ENCODE measurements at regions not wholly inside any gene's neighbourhood (a gene's known extent, or its start where the extent isn't known, plus 50 kb on each side); places are given as distances from the start of the nearest gene placed in this dataset.
"Not testable (repeated sequence)": the region's sequence is repeated elsewhere in the genome, so short reads cannot be mapped to it uniquely, and the experiment has no call there.

DNA sequence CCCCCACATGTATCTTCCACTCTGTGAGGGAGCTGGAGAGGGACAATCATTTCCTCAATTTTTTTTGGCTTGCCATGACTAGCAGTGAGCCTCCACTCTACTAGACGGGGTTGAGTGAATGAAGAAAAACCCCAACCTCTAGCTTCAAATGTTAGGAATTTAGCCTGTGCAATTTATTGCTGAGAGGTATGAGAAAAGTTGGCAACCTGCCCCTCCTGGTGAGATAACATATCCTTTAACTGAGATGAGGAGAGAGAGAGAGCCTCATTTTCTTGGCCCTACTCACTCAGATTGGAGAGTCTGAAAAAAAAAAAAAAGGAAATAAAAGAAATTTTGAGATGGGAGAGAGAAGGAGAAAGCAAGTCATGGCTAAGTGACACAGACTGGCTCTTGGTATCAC is 218.2 kb upstream of the CARD18 start (continued):
- no peak for TF ChIP-seq FOXP1 (CRISPR knock-in tag; IDR thresholded peaks at IDR 0.05)
- TF ChIP-seq, protein P1, sequence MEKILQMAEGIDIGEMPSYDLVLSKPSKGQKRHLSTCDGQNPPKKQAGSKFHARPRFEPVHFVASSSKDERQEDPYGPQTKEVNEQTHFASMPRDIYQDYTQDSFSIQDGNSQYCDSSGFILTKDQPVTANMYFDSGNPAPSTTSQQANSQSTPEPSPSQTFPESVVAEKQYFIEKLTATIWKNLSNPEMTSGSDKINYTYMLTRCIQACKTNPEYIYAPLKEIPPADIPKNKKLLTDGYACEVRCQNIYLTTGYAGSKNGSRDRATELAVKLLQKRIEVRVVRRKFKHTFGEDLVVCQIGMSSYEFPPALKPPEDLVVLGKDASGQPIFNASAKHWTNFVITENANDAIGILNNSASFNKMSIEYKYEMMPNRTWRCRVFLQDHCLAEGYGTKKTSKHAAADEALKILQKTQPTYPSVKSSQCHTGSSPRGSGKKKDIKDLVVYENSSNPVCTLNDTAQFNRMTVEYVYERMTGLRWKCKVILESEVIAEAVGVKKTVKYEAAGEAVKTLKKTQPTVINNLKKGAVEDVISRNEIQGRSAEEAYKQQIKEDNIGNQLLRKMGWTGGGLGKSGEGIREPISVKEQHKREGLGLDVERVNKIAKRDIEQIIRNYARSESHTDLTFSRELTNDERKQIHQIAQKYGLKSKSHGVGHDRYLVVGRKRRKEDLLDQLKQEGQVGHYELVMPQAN (IDR thresholded peaks at IDR 0.05; ENCODE audit: borderline replicate concordance) = no peak

DNA sequence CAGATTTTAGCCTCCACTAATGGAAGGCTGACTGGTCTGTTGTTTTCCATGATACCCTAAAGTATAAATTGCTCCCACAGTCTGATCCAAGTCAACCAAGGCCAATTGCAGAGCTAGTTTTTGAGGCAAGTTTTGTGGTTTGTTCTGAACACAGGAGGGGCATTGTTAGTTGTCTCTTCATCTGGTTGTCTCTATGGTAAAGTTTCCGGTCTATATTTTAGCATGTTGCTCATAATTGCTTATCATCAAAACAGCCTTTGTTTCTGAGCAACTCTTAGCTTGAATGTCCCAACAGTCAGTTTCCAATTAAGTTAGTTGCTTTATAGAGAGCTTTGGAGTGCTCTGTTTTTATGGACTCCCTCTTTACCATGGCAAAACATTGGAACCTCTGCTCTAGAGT is 217.6 kb upstream of the CARD18 start:
- Histone ChIP-seq H3K4me1 (replicated peaks in 1 of 2; ENCODE audit: control insufficient read depth in 2 of 2, insufficient read depth in 2 of 2, low read length in 2 of 2) (no peaks in the 10 kb centered on the region), H3K9ac (ENCODE audit: insufficient read depth in 1 of 2, low read depth in 2 of 2, low read length in 2 of 2) (no peak overlapping the region), H4K20me1 (replicated peaks; ENCODE audit: control insufficient read depth, insufficient read depth, low read length) (no peaks in the 10 kb centered on the region), H3K9me1 (ENCODE audit: control insufficient read depth, insufficient read depth, low read length) (no peaks in the 10 kb centered on the region), H3K79me2 (ENCODE audit: control insufficient read depth, insufficient read depth, low read length) (no peaks in the 10 kb centered on the region), H3K4me3 (no peak overlapping the region), H3K27me3 (ENCODE audit: control insufficient read depth in 2 of 2, insufficient read depth in 2 of 2, low read length in 2 of 2) (no peaks in the 10 kb centered on the region), H3K9me3 (replicated peaks; ENCODE audit: control insufficient read depth, insufficient read depth, low read depth, low read length) (no peaks in the 10 kb centered on the region; the same call in 1 of the 2 replicates), H2AFZ (ENCODE audit: low read depth, low read length) (no peak overlapping the region), H3K36me3 (ENCODE audit: control insufficient read depth, insufficient read depth, low read length) (no peaks in the 10 kb centered on the region), H3K27ac (ENCODE audit: extremely low read depth, low read depth, low read length) (no peak overlapping the region), H3K4me2 (ENCODE audit: insufficient read depth, low read length) (no peak overlapping the region)
- WGBS (ENCODE audit: insufficient coverage, low coverage, missing lambda C conversion rate) = 100% methylated on average over 1 of the region's 1 CpG
- ATAC-seq (no peak), DNase-seq (ENCODE audit: extremely low read depth in 1 of 4, low spot score in 3 of 4) (no peak), FAIRE-seq (no peak)
- TF ChIP-seq ZNF766 (CRISPR knock-in tag; conservative IDR thresholded peaks at IDR 0.05) = no peak
- TF ChIP-seq, protein P2, sequence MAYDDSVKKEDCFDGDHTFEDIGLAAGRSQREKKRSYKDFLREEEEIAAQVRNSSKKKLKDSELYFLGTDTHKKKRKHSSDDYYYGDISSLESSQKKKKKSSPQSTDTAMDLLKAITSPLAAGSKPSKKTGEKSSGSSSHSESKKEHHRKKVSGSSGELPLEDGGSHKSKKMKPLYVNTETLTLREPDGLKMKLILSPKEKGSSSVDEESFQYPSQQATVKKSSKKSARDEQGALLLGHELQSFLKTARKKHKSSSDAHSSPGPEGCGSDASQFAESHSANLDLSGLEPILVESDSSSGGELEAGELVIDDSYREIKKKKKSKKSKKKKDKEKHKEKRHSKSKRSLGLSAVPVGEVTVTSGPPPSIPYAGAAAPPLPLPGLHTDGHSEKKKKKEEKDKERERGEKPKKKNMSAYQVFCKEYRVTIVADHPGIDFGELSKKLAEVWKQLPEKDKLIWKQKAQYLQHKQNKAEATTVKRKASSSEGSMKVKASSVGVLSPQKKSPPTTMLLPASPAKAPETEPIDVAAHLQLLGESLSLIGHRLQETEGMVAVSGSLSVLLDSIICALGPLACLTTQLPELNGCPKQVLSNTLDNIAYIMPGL (CRISPR knock-in tag; IDR thresholded peaks at IDR 0.05) = no peak
- ChIA-PET CTCF (ENCODE audit: low intra/inter-chr PET ratio) (no interaction called here), POLR2A (interaction anchor here (0.6 kb wide), 1 partner anchor 24 kb away, joined by 4 read pairs; no protein-coding TSS in a partner anchor)
- intact Hi-C loops (cut with micrococcal nuclease) = no loop called here
- in situ Hi-C loops (cut with MboI) = no loop called here
- BruUV-seq (replicated peaks) = no TSS peak

DNA sequence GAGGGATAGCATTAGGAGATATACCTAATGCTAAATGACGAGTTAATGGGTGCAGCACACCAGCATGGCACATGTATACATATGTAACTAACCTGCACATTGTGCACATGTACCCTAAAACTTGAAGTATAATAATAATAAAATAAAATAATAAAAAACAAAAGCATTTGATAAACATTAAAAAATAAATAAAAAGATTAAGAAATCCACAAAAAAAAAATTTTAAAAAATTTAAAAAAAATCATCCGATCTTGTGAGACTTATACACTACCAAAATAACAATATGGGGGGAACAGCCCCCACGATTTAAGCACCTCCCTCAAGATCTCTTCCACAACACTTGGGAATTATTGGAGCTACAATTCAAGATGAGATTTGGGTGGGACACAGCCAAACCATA is 210.3 kb upstream of the CARD18 start:
- intact Hi-C loops (cut with micrococcal nuclease); FAIRE-seq; H3K27me3 ChIP-seq (ENCODE audit: control insufficient read depth in 2 of 2, insufficient read depth in 2 of 2, low read length in 2 of 2); H3K4me3 ChIP-seq; H3K27ac ChIP-seq (ENCODE audit: extremely low read depth, low read depth, low read length); ATAC-seq; H4K20me1 ChIP-seq (replicated peaks; ENCODE audit: control insufficient read depth, insufficient read depth, low read length); CTCF ChIA-PET (ENCODE audit: low intra/inter-chr PET ratio); H3K9me3 ChIP-seq (replicated peaks; ENCODE audit: control insufficient read depth, insufficient read depth, low read depth, low read length); H3K9me1 ChIP-seq (ENCODE audit: control insufficient read depth, insufficient read depth, low read length); in situ Hi-C loops (cut with MboI); DNase-seq (ENCODE audit: extremely low read depth in 1 of 4, low spot score in 3 of 4); H3K4me2 ChIP-seq (ENCODE audit: insufficient read depth, low read length); H3K79me2 ChIP-seq (ENCODE audit: control insufficient read depth, insufficient read depth, low read length); H3K4me1 ChIP-seq (replicated peaks in 1 of 2; ENCODE audit: control insufficient read depth in 2 of 2, insufficient read depth in 2 of 2, low read length in 2 of 2); POLR2A ChIA-PET; H3K9ac ChIP-seq (ENCODE audit: insufficient read depth in 1 of 2, low read depth in 2 of 2, low read length in 2 of 2); H2AFZ ChIP-seq (ENCODE audit: low read depth, low read length); H3K36me3 ChIP-seq (ENCODE audit: control insufficient read depth, insufficient read depth, low read length); BruUV-seq (replicated peaks): not testable (repeated sequence)
- whole genome bisulfite sequencing (ENCODE audit: insufficient coverage, low coverage, missing lambda C conversion rate) = 59% methylated on average over 2 of the region's 3 CpGs
